CD4-positive, alpha-beta T cell (primary cell): ENCODE measurements at regions not wholly inside any gene's neighbourhood (a gene's known extent, or its start where the extent isn't known, plus 50 kb on each side); places are given as distances from the start of the nearest gene placed in this dataset.

ENCODE experiments used
- ATAC-seq: fragments of 200-7000 bp; cut with Tn5 transposase; one replicate; pipeline ENCODE4 v1.10.0; 2022; ENCODE audit warnings: mild to moderate bottlenecking; ENCODE audit not compliant: poor library complexity
- CTCF ChIA-PET: fragments of 350-600 bp; sonication (Branson Sonifier 250); formaldehyde crosslinking; loops from one replicate; lab custom pipeline; 2021; ENCODE audit warnings: antibody characterized with exemption, inconsistent platforms; lab: Charles Lee
- POLR2A ChIA-PET: fragments of 350-600 bp; sonication (Branson Sonifier 250); formaldehyde crosslinking; loops from one replicate; lab custom pipeline; 2021; ENCODE audit warnings: antibody characterized with exemption, inconsistent platforms; lab: Charles Lee
- DNase-seq, 14 experiments: peaks; one replicate each; pipeline ENCODE4 v3.0.0-alpha.2; 2013 to 2020; ENCODE audit warnings: mixed read lengths in 2 of 14
- H3K27ac ChIP-seq, 2 donors: one replicate each; pipeline versions ENCODE4 v1.5.1 to v1.7.0; 2013; ENCODE audit warnings: low read length in 2 of 2, low read depth in 1 of 2, mild to moderate bottlenecking in 1 of 2
- H3K27me3 ChIP-seq, 2 experiments: 1 replicate in 1 of 2; 2 replicates in 1 of 2; pipeline versions ENCODE4 v1.6.1 to v1.7.0; 2013; ENCODE audit warnings: low read length in 2 of 2, control low read depth in 1 of 2, mild to moderate bottlenecking in 1 of 2, moderate library complexity in 1 of 2; ENCODE audit not compliant: insufficient read depth in 2 of 2, control insufficient read depth in 1 of 2
- H3K36me3 ChIP-seq: one replicate; pipeline ENCODE4 v1.6.1; 2013; ENCODE audit warnings: low read length, control low read depth; ENCODE audit not compliant: insufficient read depth
- H3K4me1 ChIP-seq: one replicate; pipeline ENCODE4 v1.6.1; 2013; ENCODE audit warnings: low read length, control low read depth; ENCODE audit not compliant: insufficient read depth
- H3K4me3 ChIP-seq: one replicate; pipeline ENCODE4 v1.5.1; 2013; ENCODE audit warnings: mild to moderate bottlenecking, low read length, moderate library complexity
- H3K9me3 ChIP-seq, 2 experiments: 1 replicate in 1 of 2; 2 replicates in 1 of 2; pipeline versions ENCODE4 v1.6.1 to v1.7.0; 2013; ENCODE audit warnings: low read length in 2 of 2, mild to moderate bottlenecking in 2 of 2, control low read depth in 1 of 2, moderate library complexity in 1 of 2; ENCODE audit not compliant: control insufficient read depth in 1 of 2, insufficient read depth in 1 of 2
- H3K27ac Mint-ChIP-seq: one replicate; pipeline ENCODE4 v1.8.0; 2020; ENCODE audit warnings: mixed read lengths
- H3K27me3 Mint-ChIP-seq: one replicate; pipeline ENCODE4 v1.8.0; 2021; ENCODE audit warnings: mixed read lengths
- H3K36me3 Mint-ChIP-seq: one replicate; pipeline ENCODE4 v1.8.0; 2021; ENCODE audit warnings: low read depth, mixed read lengths
- H3K4me1 Mint-ChIP-seq: one replicate; pipeline ENCODE4 v1.8.0; 2021; ENCODE audit warnings: low read depth, mixed read lengths
- H3K4me3 Mint-ChIP-seq: one replicate; pipeline ENCODE4 v1.8.0; 2020; ENCODE audit warnings: mild to moderate bottlenecking, mixed read lengths
- H3K9me3 Mint-ChIP-seq: one replicate; pipeline ENCODE4 v1.8.0; 2020; ENCODE audit warnings: mixed read lengths
- CTCF ChIP-seq: fragments of 200-600 bp; IDR thresholded peaks from one replicate; pipeline ENCODE4 v1.8.0; 2022; ENCODE audit warnings: antibody characterized with exemption, mild to moderate bottlenecking
- intact Hi-C, 2 experiments: fragments of 100-400 bp; cut with DNase I in 1 of 2; cut with micrococcal nuclease in 1 of 2; formaldehyde crosslinking; loops; one replicate each; pipeline versions ENCODE4 v1.15.1 to v1.9.0; 2023 to 2025; cut with DNase I, micrococcal nuclease

- Histone ChIP-seq H3K9me3 (peaks cover 0 to 5% of the 10 kb centered on the region in 2 experiments), H3K36me3 (no peaks in the 10 kb centered on the region), H3K27me3 (no peaks in the 10 kb centered on the region), H3K4me3 (no peak overlapping the region), H3K27ac (no peak overlapping the region), H3K4me1 (no peaks in the 10 kb centered on the region)
- Mint-ChIP-seq H3K4me1 (no peaks in the 10 kb centered on the region), H3K4me3 (no peak overlapping the region), H3K36me3 (no peaks in the 10 kb centered on the region), H3K27me3 (no peaks in the 10 kb centered on the region), H3K9me3 (no peaks in the 10 kb centered on the region), H3K27ac (no peak overlapping the region)
- intact Hi-C loops, result no loop called here
- DNase-seq (no peak), ATAC-seq (no peak)
- ChIA-PET CTCF (no interaction called here), POLR2A (no interaction called here)
- no peak for TF ChIP-seq CTCF
Measured at GRCh38 chr16:74029115-74029792, 267.4 kb upstream of the PSMD7 start.

- no peak for TF ChIP-seq CTCF
- Mint-ChIP-seq H3K27me3 (no peaks in the 10 kb centered on the region), H3K4me1 (no peaks in the 10 kb centered on the region), H3K4me3 (no peak overlapping the region), H3K27ac (no peak overlapping the region), H3K36me3 (no peaks in the 10 kb centered on the region), H3K9me3 (no peaks in the 10 kb centered on the region)
- no peak overlapping the region for H3K27ac ChIP-seq
- no peaks in the 10 kb centered on the region for H3K36me3 ChIP-seq
- intact Hi-C loops, result no loop called here
- H3K27me3 ChIP-seq, result no peaks in the 10 kb centered on the region
- peaks cover 0 to 5% of the 10 kb centered on the region in 2 experiments for H3K9me3 ChIP-seq
- POLR2A ChIA-PET, result interaction anchor here (0.7 kb wide), 1 partner anchor 1335 kb away, joined by 3 read pairs; no protein-coding TSS in a partner anchor
- H3K4me3 ChIP-seq, result no peak overlapping the region
- H3K4me1 ChIP-seq, result no peaks in the 10 kb centered on the region
- CTCF ChIA-PET, result no interaction called here
- ATAC-seq (no peak), DNase-seq (no peak)
Measured at GRCh38 chr16:74026373-74027281, 270.0 kb upstream of the PSMD7 start.

GRCh38 chr16:74024953-74025352 lies 271.7 kb upstream of the PSMD7 start:
- no peak overlapping the region for H3K4me3 ChIP-seq
- no peaks in the 10 kb centered on the region for H3K4me1 Mint-ChIP-seq
- TF ChIP-seq CTCF, result no peak
- no peaks in the 10 kb centered on the region for H3K36me3 ChIP-seq
- no peak overlapping the region for H3K27ac Mint-ChIP-seq
- H3K27ac ChIP-seq, result no peak overlapping the region
- CTCF ChIA-PET, result no interaction called here
- H3K9me3 Mint-ChIP-seq, result no peaks in the 10 kb centered on the region
- no peak overlapping the region for H3K4me3 Mint-ChIP-seq
- intact Hi-C loops, result no loop called here
- no peaks in the 10 kb centered on the region for H3K27me3 ChIP-seq
- peaks cover 5% of the 10 kb centered on the region for H3K27me3 Mint-ChIP-seq
- H3K4me1 ChIP-seq, result no peaks in the 10 kb centered on the region
- peaks cover 0 to 5% of the 10 kb centered on the region in 2 experiments for H3K9me3 ChIP-seq
- POLR2A ChIA-PET, result no interaction called here
- H3K36me3 Mint-ChIP-seq, result no peaks in the 10 kb centered on the region
- ATAC-seq (no peak), DNase-seq (no peak)
